Left ventricle myocardium superior (tissue), 1 donor: ENCODE measurements at regions not wholly inside any gene's neighbourhood (a gene's known extent, or its start where the extent isn't known, plus 50 kb on each side); places are given as distances from the start of the nearest gene placed in this dataset.

ENCODE experiments used
- ATAC-seq: fragments of 200-7000 bp; cut with Tn5 transposase; one replicate; pipeline ENCODE4 v1.9.1; 2020; ENCODE audit warnings: mild to moderate bottlenecking, moderate library complexity
- DNase-seq: peaks from one replicate; pipeline ENCODE4 v3.0.0-alpha.2; 2020
- intact Hi-C: fragments of 100-400 bp; cut with micrococcal nuclease; formaldehyde crosslinking; loops from one replicate; pipeline ENCODE4 v1.11.0; 2022
- donor health status: DM: no; HTN: yes; CAD: no; lungs with severe emphysema.

- ATAC-seq (no peak), DNase-seq (no peak)
- intact Hi-C loops: no loop called here
Observed at GRCh38 chr9:126084008-126084407, 242.6 kb upstream of the MVB12B start.

- intact Hi-C loops: no loop called here
- DNase-seq: no peak
- ATAC-seq: no peak
Observed at GRCh38 chr9:126084696-126085095, 241.9 kb upstream of the MVB12B start.

DNA sequence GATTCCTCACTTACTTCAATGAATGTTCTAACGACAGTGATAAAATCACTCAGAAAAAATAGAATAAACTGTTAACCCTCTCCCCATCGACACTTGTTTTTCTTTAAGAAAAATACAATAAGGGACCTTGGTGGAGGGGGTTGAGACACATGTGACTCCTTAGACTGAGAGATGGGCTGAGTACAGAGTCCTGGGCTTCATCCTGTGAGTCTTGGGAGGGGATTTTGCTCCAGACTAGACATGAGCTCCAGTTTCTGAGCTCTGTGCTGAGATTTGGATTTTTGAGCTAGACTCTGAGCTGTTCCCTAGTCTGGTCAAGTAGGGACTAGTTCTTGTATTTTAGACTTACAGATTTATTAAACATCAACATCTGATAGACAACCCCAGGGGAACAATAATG is 241.5 kb upstream of the MVB12B start:
- intact Hi-C loops: no loop called here

GRCh38 chr9:126088336-126088735 is 238.3 kb upstream of the MVB12B start:
- DNase-seq: no peak
- intact Hi-C loops: no loop called here
- ATAC-seq: no peak

More for the DNA sequence above, 241.5 kb upstream of the MVB12B start:
- ATAC-seq: no peak
- no peak for DNase-seq

GRCh38 chr9:126089789-126090188 is 236.8 kb upstream of the MVB12B start:
- intact Hi-C loops: no loop called here
- ATAC-seq: no peak
- no peak for DNase-seq

- intact Hi-C loops: no loop called here
- DNase-seq: no peak
- no peak for ATAC-seq
Observed at GRCh38 chr9:126093771-126094170, 232.9 kb upstream of the MVB12B start.

DNA sequence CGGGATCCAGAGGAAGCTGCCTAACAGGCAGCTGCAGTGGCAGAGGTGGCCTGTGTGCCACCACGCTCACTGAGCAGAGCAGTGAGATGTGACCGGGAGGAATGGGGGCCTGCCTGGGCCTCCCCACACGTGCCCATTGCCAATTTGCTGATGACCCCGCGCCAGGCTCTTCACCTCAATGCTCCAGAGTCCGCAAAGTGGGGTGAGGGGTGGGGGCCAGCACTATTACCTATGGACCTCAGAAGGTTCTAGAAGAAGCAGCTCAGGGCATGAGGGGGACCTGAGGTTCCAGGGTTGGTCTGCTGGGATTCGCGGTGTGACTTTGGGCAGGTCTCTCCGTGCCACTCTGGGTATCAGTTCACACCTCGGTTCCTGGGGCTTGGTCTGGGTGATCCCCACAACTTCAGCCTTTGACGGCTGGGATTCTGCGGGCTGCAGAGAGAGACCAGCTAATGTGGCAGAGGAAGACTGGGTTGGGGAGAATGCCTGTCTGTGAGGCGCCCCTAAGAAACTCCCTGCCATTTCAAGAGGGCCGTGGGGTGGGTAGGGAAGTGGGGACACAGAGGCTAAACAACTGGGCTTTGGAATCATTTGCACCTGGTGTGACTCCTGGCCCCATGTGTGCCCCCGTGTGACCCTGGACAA is 231.0 kb upstream of the MVB12B start:
- no peak for DNase-seq
- ATAC-seq: no peak
- intact Hi-C loops: no loop called here

DNA sequence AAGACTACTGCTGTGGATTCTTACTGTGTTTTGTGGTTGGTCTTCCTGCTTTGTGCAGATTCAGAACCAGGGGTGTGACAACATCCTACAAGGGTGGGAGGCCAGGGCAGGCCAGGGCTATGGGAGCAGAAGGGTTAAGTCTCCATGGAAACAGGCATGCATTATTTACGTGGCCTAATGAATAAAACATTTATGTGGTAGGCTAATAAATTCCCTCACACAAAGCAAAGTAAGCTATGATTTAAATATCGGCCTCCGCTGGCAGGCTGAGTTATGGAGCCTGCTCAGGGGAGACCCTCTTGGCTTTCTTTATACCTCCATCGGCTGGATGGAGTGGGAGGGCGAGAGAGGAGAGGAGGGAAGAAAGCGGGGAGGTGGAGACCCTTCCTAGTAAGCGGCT is 230.3 kb upstream of the MVB12B start:
- intact Hi-C loops: no loop called here
- ATAC-seq (no peak), DNase-seq (no peak)

DNA sequence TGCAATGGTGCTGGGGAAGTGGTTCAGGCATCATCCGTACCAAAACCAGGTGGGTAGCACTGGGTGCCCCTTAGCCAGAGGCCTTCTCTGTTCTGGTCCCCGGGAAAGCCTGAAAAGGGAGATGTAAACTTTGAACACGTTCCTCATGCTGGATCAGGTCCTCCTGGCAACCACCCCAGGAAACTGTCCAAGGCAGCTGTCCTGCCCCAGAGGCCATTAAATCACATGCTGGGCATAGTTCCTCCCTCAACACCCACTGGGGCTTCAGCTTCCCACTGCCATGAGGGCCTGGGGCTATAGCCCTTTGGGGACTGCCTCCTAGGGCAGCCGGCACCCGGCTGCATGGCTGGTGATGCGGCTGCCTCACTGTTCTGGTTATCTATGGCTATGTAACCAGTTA is 228.9 kb upstream of the MVB12B start:
- DNase-seq (peak; percentile 34), ATAC-seq (no peak)
- intact Hi-C loops: no loop called here

GRCh38 chr9:126106404-126106803 is 220.2 kb upstream of the MVB12B start:
- ATAC-seq (no peak), DNase-seq (no peak)
- intact Hi-C loops: no loop called here

DNA sequence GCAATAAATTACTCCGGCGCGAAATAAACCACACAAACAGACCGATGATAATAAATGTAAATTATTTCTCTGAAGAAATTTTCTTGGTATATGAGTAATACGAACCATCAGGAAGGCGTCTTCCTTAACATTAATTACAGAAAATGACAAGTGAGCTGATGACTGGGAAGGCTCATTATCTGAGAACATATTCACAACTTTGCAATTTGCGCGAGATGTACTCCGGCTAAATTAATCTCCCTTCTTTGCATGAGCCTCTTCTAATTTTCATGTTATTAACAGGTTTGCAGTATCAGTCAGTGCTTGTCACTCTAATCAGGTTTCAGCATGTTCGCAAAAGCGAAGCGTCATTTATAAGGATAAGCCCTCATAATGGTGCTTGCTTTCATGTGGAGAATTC is 218.9 kb upstream of the MVB12B start:
- ATAC-seq (no peak), DNase-seq (no peak)
- intact Hi-C loops: no loop called here

DNA sequence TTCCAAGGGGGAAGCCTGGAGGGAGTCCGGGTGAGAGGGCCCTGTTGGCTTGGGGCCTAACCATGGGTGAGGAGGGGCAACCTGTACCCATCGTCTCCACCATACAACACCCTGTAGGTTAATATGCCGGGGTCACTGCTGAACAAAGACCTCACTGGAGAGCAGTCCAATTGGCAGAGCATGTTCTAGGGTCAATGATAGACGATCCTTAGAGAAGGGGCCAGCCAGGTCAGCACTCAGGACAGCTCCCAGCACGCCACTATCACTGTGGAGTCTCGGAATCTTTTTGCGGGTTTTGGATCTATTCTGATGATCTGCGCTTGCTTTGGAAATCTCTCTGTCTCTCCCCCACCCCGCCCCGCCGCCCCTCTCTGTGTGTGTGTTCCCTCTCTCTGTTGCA is 218.4 kb upstream of the MVB12B start:
- ATAC-seq: no peak
- no peak for DNase-seq
- intact Hi-C loops: no loop called here

DNA sequence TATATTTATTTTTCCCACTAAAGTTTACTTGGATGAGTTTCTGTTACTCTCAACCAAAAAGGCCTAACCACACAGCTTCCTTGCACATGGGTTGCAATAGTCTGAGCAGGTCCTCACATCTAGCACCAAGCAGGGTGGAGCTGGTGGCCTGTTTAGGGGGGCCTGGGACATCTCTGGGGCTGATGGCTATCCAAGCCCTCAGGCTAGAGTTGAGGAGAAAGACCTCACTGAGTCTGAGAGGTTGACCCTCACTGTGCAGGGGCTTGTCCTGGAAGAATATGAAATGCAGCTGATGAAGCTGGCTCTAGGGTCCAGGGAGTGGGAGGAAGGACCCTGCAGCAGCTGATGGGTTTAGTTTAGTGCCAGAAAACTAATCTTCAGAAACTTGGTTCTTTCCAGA is 217.1 kb upstream of the MVB12B start:
- DNase-seq: no peak
- no peak for ATAC-seq
- intact Hi-C loops: no loop called here

DNA sequence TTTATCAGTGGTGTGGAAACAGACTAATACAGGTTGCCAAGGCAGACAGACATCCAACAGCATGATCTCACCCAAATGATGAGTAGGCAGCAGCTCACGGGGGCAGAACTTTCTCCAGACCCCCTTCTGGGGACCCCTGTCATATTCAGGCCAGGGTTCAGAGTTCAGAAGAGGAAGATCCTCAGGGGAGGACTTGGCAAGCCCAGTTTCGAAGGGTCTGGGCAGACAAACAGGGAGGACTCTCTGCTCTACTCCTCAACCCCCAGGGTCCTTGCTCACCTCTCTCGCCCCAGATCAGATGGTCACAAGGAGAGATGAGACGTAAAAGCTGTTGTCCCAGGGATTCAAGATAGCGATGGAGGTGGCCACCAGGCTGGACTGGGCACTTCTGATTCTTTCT is 215.1 kb upstream of the MVB12B start:
- intact Hi-C loops: no loop called here
- DNase-seq (no peak), ATAC-seq (no peak)

DNA sequence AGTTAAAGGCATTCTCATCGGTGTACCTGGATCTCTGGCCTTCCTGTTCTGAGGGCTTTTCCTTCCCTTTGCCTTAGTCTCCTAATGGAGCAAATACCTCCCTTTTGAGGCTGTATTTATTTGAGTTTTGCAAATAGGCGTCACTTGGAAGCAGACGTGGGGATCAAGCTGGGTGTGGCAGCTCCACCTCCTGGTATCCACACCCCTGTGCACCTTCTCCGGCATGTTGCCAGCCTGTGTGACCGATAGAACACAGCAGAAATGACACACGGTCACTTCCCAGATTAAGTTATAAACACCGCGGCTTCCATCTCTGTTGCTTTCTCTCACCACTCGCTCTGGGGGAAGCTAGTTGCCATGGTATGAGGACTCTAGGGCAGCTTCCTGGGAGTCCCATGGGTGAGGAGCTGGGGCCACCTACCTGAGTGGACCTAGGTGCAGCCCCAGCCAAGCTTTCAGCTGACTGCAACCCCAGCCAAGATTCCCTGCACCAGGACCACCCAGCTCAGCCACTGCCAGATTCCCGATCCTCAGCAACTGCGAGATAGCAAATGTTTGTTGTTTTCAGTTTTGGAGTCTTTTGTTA is 214.4 kb upstream of the MVB12B start:
- ATAC-seq (no peak), DNase-seq (no peak)
- intact Hi-C loops: no loop called here

DNA sequence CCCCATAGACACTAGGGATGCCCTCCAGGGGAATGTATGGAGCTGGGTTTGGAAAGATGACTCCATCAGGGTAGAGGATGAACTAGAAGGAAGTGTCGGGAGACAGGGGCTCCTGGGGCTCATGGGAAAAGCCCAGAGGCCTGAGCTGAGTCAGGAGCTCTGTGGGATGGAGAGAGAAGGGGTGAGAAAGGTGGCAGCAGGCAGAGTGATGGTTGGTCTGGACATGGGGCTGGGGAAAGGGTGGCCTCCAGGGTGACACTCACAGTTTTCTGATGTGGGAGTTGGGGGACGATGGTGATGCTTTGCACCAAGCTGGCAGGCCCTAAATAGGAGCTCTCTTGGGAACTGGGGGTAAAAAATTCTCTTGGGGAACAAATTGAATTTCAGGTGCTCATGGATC is 213.5 kb upstream of the MVB12B start:
- no peak for ATAC-seq
- DNase-seq: no peak
- intact Hi-C loops: no loop called here

GRCh38 chr9:126113756-126114408 is 212.7 kb upstream of the MVB12B start:
- no peak for DNase-seq
- ATAC-seq: no peak
- intact Hi-C loops: no loop called here

GRCh38 chr9:126114409-126114760 is 212.2 kb upstream of the MVB12B start:
- no peak for DNase-seq
- intact Hi-C loops: no loop called here
- no peak for ATAC-seq

DNA sequence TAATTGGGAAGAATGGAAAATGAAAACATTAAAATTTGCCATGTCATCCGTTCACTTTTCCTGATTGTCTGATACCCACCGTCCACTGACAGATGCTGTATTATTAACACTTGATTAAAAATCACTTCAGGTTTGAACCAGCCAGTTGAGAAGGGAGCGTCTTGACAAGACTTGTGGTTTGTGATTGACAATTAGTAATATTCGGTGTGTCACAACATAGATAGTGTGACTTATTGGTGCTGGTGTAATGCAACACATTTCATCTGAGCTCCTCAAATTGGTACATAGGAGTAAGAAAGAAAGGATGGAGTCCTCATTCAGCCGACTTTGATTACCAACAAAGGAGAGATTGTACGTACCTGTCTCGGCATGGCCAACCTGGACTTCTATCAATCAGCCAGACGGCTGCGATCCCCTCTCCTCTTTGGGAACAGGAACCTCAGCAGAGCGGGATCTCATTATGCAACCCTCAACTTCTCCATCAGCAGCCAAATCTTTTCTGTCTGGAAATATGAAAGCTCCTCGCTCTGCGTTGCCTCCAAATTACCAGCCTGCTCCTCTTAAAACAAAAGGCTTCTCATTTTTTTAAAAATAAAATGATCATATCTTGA is 211.7 kb upstream of the MVB12B start:
- ATAC-seq: no peak
- no peak for DNase-seq
- intact Hi-C loops: no loop called here

DNA sequence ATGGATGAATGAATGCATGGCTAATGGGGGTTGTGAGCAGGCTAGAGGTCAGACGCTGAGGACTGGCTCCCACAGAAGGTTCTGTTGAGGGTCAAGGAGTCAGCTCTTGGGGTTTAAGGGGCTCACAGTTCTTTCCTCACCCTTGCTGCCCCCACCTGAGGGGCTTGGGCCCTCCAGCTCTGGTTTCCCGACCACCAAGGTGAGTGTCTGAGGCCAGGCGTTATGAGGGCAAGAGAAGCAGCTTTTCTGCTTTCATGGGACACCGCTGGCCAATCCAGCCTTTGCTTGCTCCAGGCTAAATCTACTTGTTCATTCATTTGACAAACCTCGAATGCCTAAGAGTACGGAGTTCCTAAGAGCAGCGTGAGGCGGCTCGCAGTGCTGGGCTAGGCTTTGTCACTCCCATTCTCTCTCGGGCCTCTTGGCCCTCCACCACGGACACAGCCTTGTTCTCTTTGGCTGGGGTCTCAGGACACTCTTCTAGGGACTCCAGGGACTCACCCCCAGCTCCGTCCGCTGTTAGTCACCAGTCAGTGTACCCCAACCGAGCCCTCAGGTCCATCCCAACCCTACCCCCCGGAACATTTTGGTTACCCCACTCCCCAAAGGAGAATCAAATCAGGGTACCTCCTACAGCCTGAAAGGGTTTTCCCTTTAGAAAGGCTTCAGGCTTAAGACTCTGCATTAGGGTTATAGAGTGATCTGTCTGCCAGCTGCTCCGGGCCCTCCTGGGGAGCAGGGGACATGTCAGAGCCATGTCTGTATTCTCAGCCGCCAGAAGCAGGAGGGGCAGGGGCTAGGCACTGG is 210.1 kb upstream of the MVB12B start:
- intact Hi-C loops: no loop called here
- DNase-seq: no peak
- ATAC-seq: no peak
